ENCODE measurements at regions not wholly inside any gene's neighbourhood (a gene's known extent, or its start where the extent isn't known, plus 50 kb on each side); places are given as distances from the start of the nearest gene placed in this dataset.

- Mint-ChIP-seq H3K9me3 (ENCODE audit: unreplicated experiment) (no peaks in the 10 kb centered on the region), H3K27me3 (ENCODE audit: unreplicated experiment) (no peaks in the 10 kb centered on the region), H3K4me3 (ENCODE audit: unreplicated experiment) (no peak overlapping the region), H3K4me1 (ENCODE audit: unreplicated experiment) (no peaks in the 10 kb centered on the region), H3K27ac (ENCODE audit: unreplicated experiment) (no peak overlapping the region), H3K36me3 (ENCODE audit: unreplicated experiment) (no peaks in the 10 kb centered on the region)
- DNase-seq (ENCODE audit: extremely low spot score, unreplicated experiment) = no peak
- TF ChIP-seq CTCF (IDR thresholded peaks at IDR 0.05) = no peak
These were observed 100.2 kb downstream of the CYRIA start for GRCh38 chr2:16565481-16565880.

DNA sequence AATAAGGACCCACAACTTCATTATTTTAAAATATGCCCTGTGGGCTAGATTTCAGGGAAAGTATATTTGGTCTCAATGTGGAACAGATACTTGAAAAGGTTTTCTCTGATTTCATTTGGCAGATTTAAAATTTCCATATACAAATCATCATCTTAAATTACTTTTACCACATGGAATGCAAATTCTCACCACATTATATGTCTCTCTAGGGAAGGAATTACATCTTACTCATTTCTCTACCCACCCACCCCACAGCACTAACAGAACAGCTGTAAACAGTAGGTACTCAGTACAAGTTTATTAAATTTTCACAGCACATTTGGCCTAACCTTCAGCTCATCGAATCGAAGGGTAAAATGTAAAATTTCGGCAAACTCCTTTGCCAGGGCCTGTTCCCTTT is 104.0 kb downstream of the CYRIA start:
- Mint-ChIP-seq H3K9me3 (ENCODE audit: unreplicated experiment) (no peaks in the 10 kb centered on the region), H3K4me1 (ENCODE audit: unreplicated experiment) (no peaks in the 10 kb centered on the region), H3K4me3 (ENCODE audit: unreplicated experiment) (no peak overlapping the region), H3K27ac (ENCODE audit: unreplicated experiment) (no peak overlapping the region), H3K27me3 (ENCODE audit: unreplicated experiment) (no peaks in the 10 kb centered on the region), H3K36me3 (ENCODE audit: unreplicated experiment) (no peaks in the 10 kb centered on the region)
- no peak for TF ChIP-seq CTCF (IDR thresholded peaks at IDR 0.05)
- no peak for DNase-seq (ENCODE audit: extremely low spot score, unreplicated experiment)

- H3K9me3 Mint-ChIP-seq (ENCODE audit: unreplicated experiment) = no peaks in the 10 kb centered on the region
- H3K27me3 Mint-ChIP-seq (ENCODE audit: unreplicated experiment) = no peaks in the 10 kb centered on the region
- no peak for DNase-seq (ENCODE audit: extremely low spot score, unreplicated experiment)
- H3K4me3 Mint-ChIP-seq (ENCODE audit: unreplicated experiment) = no peak overlapping the region
- no peak overlapping the region for H3K27ac Mint-ChIP-seq (ENCODE audit: unreplicated experiment)
- no peaks in the 10 kb centered on the region for H3K4me1 Mint-ChIP-seq (ENCODE audit: unreplicated experiment)
- no peaks in the 10 kb centered on the region for H3K36me3 Mint-ChIP-seq (ENCODE audit: unreplicated experiment)
- no peak for TF ChIP-seq CTCF (IDR thresholded peaks at IDR 0.05)
These were observed 104.4 kb downstream of the CYRIA start for GRCh38 chr2:16561251-16561650.

- H3K4me3 Mint-ChIP-seq (ENCODE audit: unreplicated experiment) = no peak overlapping the region
- DNase-seq (ENCODE audit: extremely low spot score, unreplicated experiment) = no peak
- H3K36me3 Mint-ChIP-seq (ENCODE audit: unreplicated experiment) = no peaks in the 10 kb centered on the region
- H3K4me1 Mint-ChIP-seq (ENCODE audit: unreplicated experiment) = no peaks in the 10 kb centered on the region
- no peak overlapping the region for H3K27ac Mint-ChIP-seq (ENCODE audit: unreplicated experiment)
- no peak for TF ChIP-seq CTCF (IDR thresholded peaks at IDR 0.05)
- H3K27me3 Mint-ChIP-seq (ENCODE audit: unreplicated experiment) = no peaks in the 10 kb centered on the region
- H3K9me3 Mint-ChIP-seq (ENCODE audit: unreplicated experiment) = no peaks in the 10 kb centered on the region
These were observed 106.2 kb downstream of the CYRIA start for GRCh38 chr2:16559278-16560067.

GRCh38 chr2:16554060-16554583 is 111.5 kb downstream of the CYRIA start:
- no peak for DNase-seq (ENCODE audit: extremely low spot score, unreplicated experiment)
- Mint-ChIP-seq H3K36me3 (ENCODE audit: unreplicated experiment) (no peaks in the 10 kb centered on the region), H3K4me1 (ENCODE audit: unreplicated experiment) (no peaks in the 10 kb centered on the region), H3K27me3 (ENCODE audit: unreplicated experiment) (no peaks in the 10 kb centered on the region), H3K4me3 (ENCODE audit: unreplicated experiment) (no peak overlapping the region), H3K27ac (ENCODE audit: unreplicated experiment) (no peak overlapping the region), H3K9me3 (ENCODE audit: unreplicated experiment) (no peaks in the 10 kb centered on the region)
- TF ChIP-seq CTCF (IDR thresholded peaks at IDR 0.05) = no peak

Data from osteocyte (in vitro differentiated cells).